Sigmoid colon (tissue), 6 donors: ENCODE measurements at regions not wholly inside any gene's neighbourhood (a gene's known extent, or its start where the extent isn't known, plus 50 kb on each side); places are given as distances from the start of the nearest gene placed in this dataset.

Experiments used
- DNase-seq: peaks from one replicate; pipeline ENCODE4 v3.0.0-alpha.2; 2019
- H3K27ac ChIP-seq, 4 donors: fragments of 200-600 bp; sonication (generic); one replicate each; pipeline ENCODE4 v1.5.1; 2016 to 2019; ENCODE audit warnings: mild to moderate bottlenecking in 1 of 4
- H3K27me3 ChIP-seq, 3 donors: fragments of 200-600 bp; sonication (generic); one replicate each; pipeline ENCODE4 v1.5.1; 2019; ENCODE audit warnings: mild to moderate bottlenecking in 1 of 3
- H3K36me3 ChIP-seq, 4 donors: fragments of 200-600 bp; sonication (generic); one replicate each; pipeline ENCODE4 v1.5.1; 2016 to 2019
- H3K4me1 ChIP-seq, 4 donors: fragments of 200-600 bp; sonication (generic); one replicate each; pipeline ENCODE4 v1.5.1; 2017 to 2019
- H3K4me3 ChIP-seq, 4 donors: fragments of 200-600 bp; sonication (generic); one replicate each; pipeline ENCODE4 v1.5.1; 2017 to 2019; ENCODE audit warnings: mild to moderate bottlenecking in 2 of 4, moderate library complexity in 1 of 4
- H3K9me3 ChIP-seq, 4 donors: fragments of 200-600 bp in 3 of 4; sonication (generic) in 3 of 4; one replicate each; pipeline versions ENCODE4 v1.5.1 to v1.6.1; 2013 to 2019
- CTCF ChIP-seq, 4 experiments: fragments of 450-650 bp in 3 of 4; fragments of 200-600 bp in 1 of 4; IDR thresholded peaks; one replicate each; pipeline ENCODE4 v1.5.1; 2016 to 2019; ENCODE audit warnings: antibody characterized with exemption in 4 of 4, mild to moderate bottlenecking in 3 of 4, moderate library complexity in 2 of 4
- EP300 ChIP-seq, 4 donors: sonication (generic); formaldehyde crosslinking; IDR thresholded peaks; one replicate each; pipeline ENCODE4 v1.6.1; 2017; ENCODE audit warnings: antibody characterized with exemption in 4 of 4
- POLR2A ChIP-seq, 2 donors: fragments of 450-650 bp; IDR thresholded peaks; one replicate each; pipeline ENCODE4 v1.6.1; 2016; ENCODE audit warnings: antibody characterized with exemption in 2 of 2, mild to moderate bottlenecking in 2 of 2, moderate library complexity in 2 of 2
- POLR2AphosphoS5 ChIP-seq, 4 donors: sonication (generic); formaldehyde crosslinking; IDR thresholded peaks; one replicate each; pipeline ENCODE4 v1.6.1; 2017; ENCODE audit warnings: antibody characterized with exemption in 4 of 4
- WGBS, 2 donors: extraction: QIAGEN DNeasy Blood & Tissue Kit; methylation state at CpG; one replicate each; pipeline ENCODE4 v1.1.7; 2013; 5-methylcytosine and 5-hydroxymethylcytosine counted together
- intact Hi-C: fragments of 100-400 bp; cut with DNase I; formaldehyde crosslinking; loops from one replicate; pipeline ENCODE4 v1.15.1; 2023
- donor health status: healthy with polysubstance abuse.
- donor health status: healthy.

- no peak for TF ChIP-seq POLR2A (IDR thresholded peaks at IDR 0.05)
- TF ChIP-seq CTCF (IDR thresholded peaks at IDR 0.05): no peak
- no peak for TF ChIP-seq POLR2AphosphoS5 (IDR thresholded peaks at IDR 0.05)
- TF ChIP-seq EP300 (IDR thresholded peaks at IDR 0.05): no peak
- WGBS, 2 donors: 68 to 69% methylated on average over 9 of the region's 9 CpGs
- H3K27me3 ChIP-seq: peaks cover 0 to under 1% (median 0%) of the 10 kb centered on the region in 3 donors
- no peak overlapping the region for H3K27ac ChIP-seq
- no peak overlapping the region for H3K4me3 ChIP-seq
- H3K9me3 ChIP-seq: no peaks in the 10 kb centered on the region
- no peaks in the 10 kb centered on the region for H3K36me3 ChIP-seq
- intact Hi-C loops: no loop called here
- no peak for DNase-seq
- no peaks in the 10 kb centered on the region for H3K4me1 ChIP-seq
These were observed 452.7 kb downstream of the BCL11B start for GRCh38 chr14:98819132-98819866.

- Histone ChIP-seq H3K27ac (no peak overlapping the region), H3K27me3 (no peaks in the 10 kb centered on the region), H3K36me3 (no peaks in the 10 kb centered on the region), H3K4me3 (no peak overlapping the region), H3K4me1 (no peaks in the 10 kb centered on the region), H3K9me3 (no peaks in the 10 kb centered on the region)
- 58 to 83% methylated on average over 2 of the region's 2 CpGs for WGBS, 2 donors
- TF ChIP-seq POLR2AphosphoS5 (IDR thresholded peaks at IDR 0.05) (no peak), CTCF (IDR thresholded peaks at IDR 0.05) (no peak), POLR2A (IDR thresholded peaks at IDR 0.05) (no peak), EP300 (IDR thresholded peaks at IDR 0.05) (no peak)
- intact Hi-C loops: no loop called here
- DNase-seq: no peak
These were observed 452.2 kb downstream of the BCL11B start for GRCh38 chr14:98819867-98820206.

GRCh38 chr14:98822917-98823316 is 449.1 kb downstream of the BCL11B start:
- Histone ChIP-seq H3K27me3 (no peaks in the 10 kb centered on the region), H3K9me3 (no peaks in the 10 kb centered on the region), H3K36me3 (no peaks in the 10 kb centered on the region), H3K4me3 (no peak overlapping the region), H3K4me1 (no peaks in the 10 kb centered on the region), H3K27ac (no peak overlapping the region)
- 39 to 63% methylated on average over 3 of the region's 3 CpGs for WGBS, 2 donors
- intact Hi-C loops: no loop called here
- DNase-seq: no peak
- TF ChIP-seq POLR2A (IDR thresholded peaks at IDR 0.05) (no peak), CTCF (IDR thresholded peaks at IDR 0.05) (no peak), EP300 (IDR thresholded peaks at IDR 0.05) (no peak), POLR2AphosphoS5 (IDR thresholded peaks at IDR 0.05) (no peak)

- Histone ChIP-seq H3K27ac (no peak overlapping the region), H3K9me3 (no peaks in the 10 kb centered on the region), H3K36me3 (no peaks in the 10 kb centered on the region), H3K4me1 (no peaks in the 10 kb centered on the region), H3K27me3 (no peaks in the 10 kb centered on the region), H3K4me3 (no peak overlapping the region)
- intact Hi-C loops: no loop called here
- no peak for TF ChIP-seq POLR2AphosphoS5 (IDR thresholded peaks at IDR 0.05)
- no peak for TF ChIP-seq CTCF (IDR thresholded peaks at IDR 0.05)
- TF ChIP-seq POLR2A (IDR thresholded peaks at IDR 0.05): no peak
- no peak for TF ChIP-seq EP300 (IDR thresholded peaks at IDR 0.05)
- DNase-seq: no peak
- WGBS, 2 donors: 59 to 73% methylated on average over 1 of the region's 1 CpG
These were observed 445.4 kb downstream of the BCL11B start for GRCh38 chr14:98826618-98827017.

GRCh38 chr14:98834119-98834518 is 437.9 kb downstream of the BCL11B start:
- WGBS, 2 donors: 81 to 84% methylated on average over 2 of the region's 2 CpGs
- no peak overlapping the region for H3K4me3 ChIP-seq
- no peaks in the 10 kb centered on the region for H3K4me1 ChIP-seq
- no peaks in the 10 kb centered on the region for H3K36me3 ChIP-seq
- peaks cover 0 to 3% (median 1%) of the 10 kb centered on the region in 4 donors for H3K9me3 ChIP-seq
- no peak overlapping the region for H3K27ac ChIP-seq
- intact Hi-C loops: no loop called here
- TF ChIP-seq POLR2A (IDR thresholded peaks at IDR 0.05) (no peak), POLR2AphosphoS5 (IDR thresholded peaks at IDR 0.05) (no peak), EP300 (IDR thresholded peaks at IDR 0.05) (no peak), CTCF (IDR thresholded peaks at IDR 0.05) (no peak)
- no peaks in the 10 kb centered on the region for H3K27me3 ChIP-seq
- DNase-seq: no peak
